Ishikawa (cell line): ENCODE measurements at regions not wholly inside any gene's neighbourhood (a gene's known extent, or its start where the extent isn't known, plus 50 kb on each side); places are given as distances from the start of the nearest gene placed in this dataset.

Source experiments
- CEBPB ChIP-seq: IDR thresholded peaks from 2 replicates; pipeline ENCODE4 v1.6.1; 2012
- CREB1 ChIP-seq: IDR thresholded peaks from 2 replicates; pipeline ENCODE4 v1.6.1; 2012; ENCODE audit warnings: low read depth
- EGR1 ChIP-seq: IDR thresholded peaks from 2 replicates; pipeline ENCODE4 v1.6.1; 2012
- EP300 ChIP-seq: IDR thresholded peaks from 2 replicates; pipeline ENCODE4 v1.6.1; 2012; ENCODE audit warnings: borderline replicate concordance
- FOXM1 ChIP-seq: IDR thresholded peaks from 2 replicates; pipeline ENCODE4 v1.6.1; 2012; ENCODE audit warnings: low read depth, borderline replicate concordance
- MAX ChIP-seq: IDR thresholded peaks from 2 replicates; pipeline ENCODE4 v1.6.1; 2012
- NFIC ChIP-seq: IDR thresholded peaks from 2 replicates; pipeline ENCODE4 v1.6.1; 2012
- RAD21 ChIP-seq: IDR thresholded peaks from 2 replicates; pipeline ENCODE4 v1.6.1; 2012; ENCODE audit warnings: low read depth
- REST ChIP-seq: IDR thresholded peaks from 2 replicates; pipeline ENCODE4 v1.6.1; 2012; ENCODE audit warnings: low read depth, mild to moderate bottlenecking
- TAF1 ChIP-seq: IDR thresholded peaks from 2 replicates; pipeline ENCODE4 v1.6.1; 2012; ENCODE audit warnings: low read depth, mild to moderate bottlenecking
- TCF12 ChIP-seq: IDR thresholded peaks from 2 replicates; pipeline ENCODE4 v1.6.1; 2012; ENCODE audit warnings: low read depth
- TEAD4 ChIP-seq: IDR thresholded peaks from 2 replicates; pipeline ENCODE4 v1.6.1; 2012
- USF1 ChIP-seq: IDR thresholded peaks from 2 replicates; pipeline ENCODE4 v1.6.1; 2012
- YY1 ChIP-seq: IDR thresholded peaks from 2 replicates; pipeline ENCODE4 v1.6.1; 2012; ENCODE audit warnings: low read depth
- ZBTB7A ChIP-seq: IDR thresholded peaks from 2 replicates; pipeline ENCODE4 v1.6.1; 2012; ENCODE audit warnings: low read depth

GRCh38 chr18:77851802-77852201 is 602.2 kb downstream of the GALR1 start:
- no peak for TF ChIP-seq REST
- no peak for TF ChIP-seq TAF1
- TF ChIP-seq CREB1 = no peak
- TF ChIP-seq NFIC = no peak
- no peak for TF ChIP-seq YY1
- no peak for TF ChIP-seq USF1
- no peak for TF ChIP-seq MAX
- no peak for TF ChIP-seq TCF12

GRCh38 chr18:77853859-77854258 is 604.2 kb downstream of the GALR1 start:
- no peak for TF ChIP-seq CREB1
- no peak for TF ChIP-seq YY1
- no peak for TF ChIP-seq NFIC
- no peak for TF ChIP-seq FOXM1
- no peak for TF ChIP-seq TEAD4
- no peak for TF ChIP-seq RAD21
- TF ChIP-seq USF1 = no peak
- no peak for TF ChIP-seq CEBPB
- no peak for TF ChIP-seq TAF1
- no peak for TF ChIP-seq EP300
- TF ChIP-seq ZBTB7A = no peak
- no peak for TF ChIP-seq EGR1
- TF ChIP-seq TCF12 = no peak
- no peak for TF ChIP-seq MAX
- TF ChIP-seq REST = no peak

GRCh38 chr18:77857678-77858655 is 608.3 kb downstream of the GALR1 start:
- TF ChIP-seq CREB1 = no peak
- TF ChIP-seq ZBTB7A = no peak
- no peak for TF ChIP-seq REST
- TF ChIP-seq TCF12 = no peak
- no peak for TF ChIP-seq MAX
- no peak for TF ChIP-seq TEAD4
- TF ChIP-seq CEBPB = no peak
- TF ChIP-seq EGR1 = no peak
- no peak for TF ChIP-seq FOXM1

GRCh38 chr18:77859634-77860033 is 610.0 kb downstream of the GALR1 start:
- TF ChIP-seq REST (no peak), NFIC (no peak), YY1 (no peak), USF1 (no peak), ZBTB7A (no peak), EGR1 (no peak), FOXM1 (no peak), CREB1 (no peak), MAX (no peak), TAF1 (no peak), RAD21 (no peak), CEBPB (no peak), TEAD4 (no peak), EP300 (no peak), TCF12 (no peak)
